ENCODE measurements at regions not wholly inside any gene's neighbourhood (a gene's known extent, or its start where the extent isn't known, plus 50 kb on each side); places are given as distances from the start of the nearest gene placed in this dataset.

GRCh38 chr11:103622296-103622695 lies 414.1 kb upstream of the DDI1 start:
- intact Hi-C loops (cut with micrococcal nuclease; ENCODE audit: unreplicated experiment), result no loop called here
- Histone ChIP-seq H3K9me3 (ENCODE audit: control insufficient read depth, insufficient read depth, low read depth, low read length) (no peaks in the 10 kb centered on the region), H3K36me3 (ENCODE audit: control insufficient read depth, insufficient read depth, low read length) (no peaks in the 10 kb centered on the region), H3K4me3 (ENCODE audit: low read depth in 2 of 2, low read length in 2 of 2) (no peak overlapping the region), H3K4me1 (ENCODE audit: control insufficient read depth, insufficient read depth, low read length) (no peaks in the 10 kb centered on the region), H3K27me3 (ENCODE audit: control insufficient read depth, insufficient read depth, low read length) (no peaks in the 10 kb centered on the region), H3K27ac (ENCODE audit: low read length) (no peak overlapping the region)
- POLR2A ChIA-PET, result no interaction called here
- ATAC-seq, result no peak
- DNase-seq (ENCODE audit: low read depth, low spot score), result no peak
- CTCF ChIA-PET, result no interaction called here
- no peak for TF ChIP-seq POLR2AphosphoS5 (IDR thresholded peaks at IDR 0.05; ENCODE audit: low read depth, low read length)
- TF ChIP-seq CTCF (IDR thresholded peaks at IDR 0.05), result no peak
- TF ChIP-seq SIN3A (IDR thresholded peaks at IDR 0.05; ENCODE audit: borderline replicate concordance, insufficient read depth, low read depth, low read length), result no peak
- TF ChIP-seq TCF7L2 (IDR thresholded peaks at IDR 0.05; ENCODE audit: low read depth, low read length), result no peak
- no peak for TF ChIP-seq REST (IDR thresholded peaks at IDR 0.05; ENCODE audit: insufficient read depth in 1 of 2, low read depth in 2 of 2, low read length in 1 of 2)
- no TSS peak for BruUV-seq (replicated peaks)
- in situ Hi-C loops (cut with HindIII; ENCODE audit: low pct_unique_long_range_greater_than_20kb, low sequenced_read_pairs), result no loop called here

- no peaks in the 10 kb centered on the region for H3K27me3 ChIP-seq (ENCODE audit: control insufficient read depth, insufficient read depth, low read length)
- H3K36me3 ChIP-seq (ENCODE audit: control insufficient read depth, insufficient read depth, low read length), result no peaks in the 10 kb centered on the region
- H3K4me3 ChIP-seq (ENCODE audit: low read depth in 2 of 2, low read length in 2 of 2), result no peak overlapping the region
- no peak for DNase-seq (ENCODE audit: low read depth, low spot score)
- CTCF ChIA-PET, result no interaction called here
- ATAC-seq, result no peak
- no peak overlapping the region for H3K27ac ChIP-seq (ENCODE audit: low read length)
- intact Hi-C loops (cut with micrococcal nuclease; ENCODE audit: unreplicated experiment), result no loop called here
- no peaks in the 10 kb centered on the region for H3K4me1 ChIP-seq (ENCODE audit: control insufficient read depth, insufficient read depth, low read length)
- no peak for TF ChIP-seq POLR2AphosphoS5 (IDR thresholded peaks at IDR 0.05; ENCODE audit: low read depth, low read length)
- TF ChIP-seq TCF7L2 (IDR thresholded peaks at IDR 0.05; ENCODE audit: low read depth, low read length), result no peak
- no peak for TF ChIP-seq SIN3A (IDR thresholded peaks at IDR 0.05; ENCODE audit: borderline replicate concordance, insufficient read depth, low read depth, low read length)
- no peak for TF ChIP-seq CTCF (IDR thresholded peaks at IDR 0.05)
- no peak for TF ChIP-seq REST (IDR thresholded peaks at IDR 0.05; ENCODE audit: insufficient read depth in 1 of 2, low read depth in 2 of 2, low read length in 1 of 2)
- in situ Hi-C loops (cut with HindIII; ENCODE audit: low pct_unique_long_range_greater_than_20kb, low sequenced_read_pairs), result no loop called here
- no TSS peak for BruUV-seq (replicated peaks)
- POLR2A ChIA-PET, result no interaction called here
- no peaks in the 10 kb centered on the region for H3K9me3 ChIP-seq (ENCODE audit: control insufficient read depth, insufficient read depth, low read depth, low read length)
These were observed 412.5 kb upstream of the DDI1 start for GRCh38 chr11:103623933-103624332.
